H1 (cell line): ENCODE measurements at regions not wholly inside any gene's neighbourhood (a gene's known extent, or its start where the extent isn't known, plus 50 kb on each side); places are given as distances from the start of the nearest gene placed in this dataset.

Source experiments
- CTCF ChIA-PET: fragments of 300-600 bp; sonication (Branson Sonifier 250); formaldehyde crosslinking; loops from one replicate; lab custom pipeline; 2021; ENCODE audit not compliant: partially characterized antibody; lab: Charles Lee
- POLR2A ChIA-PET: fragments of 300-600 bp; sonication (Branson Sonifier 250); formaldehyde crosslinking; loops from one replicate; lab custom pipeline; 2021; ENCODE audit warnings: inconsistent platforms; ENCODE audit not compliant: partially characterized antibody; lab: Charles Lee
- DNase-seq, 2 experiments: peaks; one replicate each; pipeline versions ENCODE4 v3.0.0 to v3.0.0-alpha.2; 2010 to 2022; ENCODE audit warnings: low spot score in 2 of 2, low read depth in 1 of 2, mixed read lengths in 1 of 2
- FAIRE-seq: peaks from 2 replicates; lab custom pipeline; 2011; peaks lifted over from hg19 to GRCh38; lab: Jason Lieb, UNC
- H2AFZ ChIP-seq: 2 replicates; pipeline ENCODE4 v1.8.1; 2012; ENCODE audit warnings: low read length, inconsistent platforms
- H2AK5ac ChIP-seq: 2 replicates; pipeline ENCODE4 v1.6.1; 2013; ENCODE audit warnings: low read depth, low read length
- H2BK120ac ChIP-seq: replicated peaks from 2 replicates; pipeline ENCODE3; 2013; ENCODE audit warnings: low read depth, low read length, inconsistent platforms
- H2BK12ac ChIP-seq: 2 replicates; pipeline ENCODE4 v1.6.1; 2013; ENCODE audit warnings: low read depth, low read length
- H2BK15ac ChIP-seq: 2 replicates; pipeline ENCODE4 v1.6.1; 2013; ENCODE audit warnings: low read length
- H2BK20ac ChIP-seq: 2 replicates; pipeline ENCODE4 v1.6.1; 2013; ENCODE audit warnings: low read length
- H2BK5ac ChIP-seq: 2 replicates; pipeline ENCODE4 v1.6.1; 2013; ENCODE audit warnings: low read depth, low read length
- H3K14ac ChIP-seq: 2 replicates; pipeline ENCODE4 v1.6.1; 2013; ENCODE audit warnings: inconsistent platforms; ENCODE audit not compliant: insufficient read length
- H3K18ac ChIP-seq: 2 replicates; pipeline ENCODE4 v1.6.1; 2013; ENCODE audit warnings: low read length; ENCODE audit errors: extremely low read depth
- H3K23ac ChIP-seq: 2 replicates; pipeline ENCODE4 v1.6.1; 2013; ENCODE audit warnings: inconsistent platforms; ENCODE audit not compliant: insufficient read length
- H3K23me2 ChIP-seq: 2 replicates; pipeline ENCODE4 v1.6.1; 2013; ENCODE audit warnings: low read depth, low read length
- H3K27ac ChIP-seq: 2 replicates; pipeline ENCODE4 v1.6.1; 2011; ENCODE audit warnings: low read depth, low read length, inconsistent platforms
- H3K27me3 ChIP-seq, 4 experiments: replicated peaks in 1 of 4; 1 replicate in 1 of 4; 2 replicates in 3 of 4; pipeline versions ENCODE4 v1.6.1 to v1.8.1; 2011 to 2013; ENCODE audit warnings: low read length in 3 of 4, mild to moderate bottlenecking in 3 of 4, inconsistent platforms in 2 of 4, mixed read lengths in 2 of 4, moderate library complexity in 1 of 4; ENCODE audit not compliant: control insufficient read depth in 3 of 4, insufficient read depth in 3 of 4; ENCODE audit errors: extremely low read depth in 1 of 4
- H3K36me3 ChIP-seq, 4 experiments: 2 replicates each; pipeline versions ENCODE4 v1.6.1 to v1.8.1; 2011 to 2013; ENCODE audit warnings: mild to moderate bottlenecking in 4 of 4, low read length in 3 of 4, moderate library complexity in 2 of 4, control low read depth in 1 of 4, inconsistent platforms in 1 of 4; ENCODE audit not compliant: insufficient read depth in 4 of 4, control insufficient read depth in 2 of 4
- H3K4ac ChIP-seq: replicated peaks from 2 replicates; pipeline ENCODE3; 2013; ENCODE audit warnings: low read length, low read depth, mixed read lengths, inconsistent platforms; ENCODE audit not compliant: insufficient read length
- H3K4me1 ChIP-seq, 4 experiments: replicated peaks in 1 of 4; 1 replicate in 1 of 4; 2 replicates in 3 of 4; pipeline versions ENCODE4 v1.6.1 to v1.8.1; 2011 to 2013; ENCODE audit warnings: low read length in 3 of 4, inconsistent platforms in 2 of 4, mixed read lengths in 1 of 4; ENCODE audit not compliant: insufficient read depth in 4 of 4, control insufficient read depth in 3 of 4
- H3K4me2 ChIP-seq, 2 experiments: 2 replicates each; pipeline versions ENCODE4 v1.6.1 to v1.8.1; 2011 to 2013; ENCODE audit warnings: low read depth in 2 of 2, low read length in 2 of 2, control low read depth in 1 of 2, inconsistent platforms in 1 of 2, mild to moderate bottlenecking in 1 of 2; ENCODE audit not compliant: insufficient read depth in 1 of 2
- H3K4me3 ChIP-seq, 4 experiments: fragments of 200-600, 300-600 bp in 1 of 4; sonication (generic), shearing (Covaris generic), sonication (Bioruptor Twin) in 1 of 4; 2 replicates each; pipeline versions ENCODE4 v1.5.1 to v1.8.1; 2011 to 2016; ENCODE audit warnings: low read length in 4 of 4, low read depth in 3 of 4, control low read depth in 2 of 4, inconsistent platforms in 2 of 4, mild to moderate bottlenecking in 2 of 4, mixed read lengths in 1 of 4, moderate library complexity in 1 of 4; ENCODE audit not compliant: insufficient read depth in 2 of 4; ENCODE audit errors: extremely low read depth in 1 of 4
- H3K56ac ChIP-seq: replicated peaks from 2 replicates; pipeline ENCODE3; 2013; ENCODE audit warnings: low read depth, mild to moderate bottlenecking, mixed read lengths, low read length, inconsistent platforms; ENCODE audit not compliant: insufficient read length
- H3K79me1 ChIP-seq: 2 replicates; pipeline ENCODE4 v1.6.1; 2013; ENCODE audit warnings: low read depth, low read length, control low read depth
- H3K79me2 ChIP-seq, 2 experiments: 2 replicates each; pipeline versions ENCODE4 v1.6.1 to v1.8.1; 2012 to 2013; ENCODE audit warnings: low read length in 2 of 2, mild to moderate bottlenecking in 2 of 2, inconsistent platforms in 1 of 2; ENCODE audit not compliant: insufficient read depth in 2 of 2, control insufficient read depth in 1 of 2
- H3K9ac ChIP-seq, 4 experiments: replicated peaks in 1 of 4; 1 replicate in 1 of 4; 2 replicates in 3 of 4; pipeline versions ENCODE4 v1.6.1 to v1.8.1; 2011 to 2013; ENCODE audit warnings: low read depth in 3 of 4, low read length in 3 of 4, control low read depth in 2 of 4, mild to moderate bottlenecking in 2 of 4, moderate library complexity in 2 of 4, inconsistent platforms in 1 of 4; ENCODE audit errors: extremely low read depth in 1 of 4
- H3K9me3 ChIP-seq, 2 experiments: 2 replicates each; pipeline versions ENCODE4 v1.6.1 to v1.8.1; 2012 to 2013; ENCODE audit warnings: mild to moderate bottlenecking in 2 of 2, moderate library complexity in 2 of 2, control low read depth in 1 of 2, inconsistent platforms in 1 of 2, low read depth in 1 of 2, low read length in 1 of 2, mixed read lengths in 1 of 2; ENCODE audit not compliant: insufficient read depth in 2 of 2
- H4K20me1 ChIP-seq, 2 experiments: replicated peaks in 1 of 2; 2 replicates each; pipeline versions ENCODE3 to v1.8.1; 2011 to 2013; ENCODE audit warnings: inconsistent platforms in 2 of 2, low read length in 2 of 2, mild to moderate bottlenecking in 1 of 2; ENCODE audit not compliant: insufficient read depth in 2 of 2, control insufficient read depth in 1 of 2
- H4K5ac ChIP-seq: 2 replicates; pipeline ENCODE4 v1.6.1; 2013; ENCODE audit warnings: low read length, low read depth, mixed read lengths, inconsistent platforms; ENCODE audit not compliant: insufficient read length
- H4K8ac ChIP-seq: 2 replicates; pipeline ENCODE4 v1.8.0; 2013; ENCODE audit warnings: mild to moderate bottlenecking, moderate library complexity, low read length, inconsistent platforms; ENCODE audit not compliant: insufficient read depth; ENCODE audit errors: extremely low read depth
- H4K91ac ChIP-seq: replicated peaks from 2 replicates; pipeline ENCODE3; 2013; ENCODE audit warnings: low read length, mixed read lengths, inconsistent platforms; ENCODE audit not compliant: insufficient read length
- CBX8 ChIP-seq: fragments of 300-800, 300-1000 bp; sonication (generic); IDR thresholded peaks from 2 replicates; pipeline ENCODE4 v1.7.1; 2016; ENCODE audit warnings: low read depth, low read length, borderline replicate concordance
- CEBPB ChIP-seq: IDR thresholded peaks from 2 replicates; pipeline ENCODE4 v1.6.1; 2012; ENCODE audit warnings: low read depth, low read length
- JUN ChIP-seq: IDR thresholded peaks from 2 replicates; pipeline ENCODE4 v1.6.1; 2011; ENCODE audit warnings: low read depth, mild to moderate bottlenecking, improper control_type of control experiment, low read length
- KDM1A ChIP-seq: fragments of 200-600, 300-600 bp; sonication (generic); IDR thresholded peaks from 2 replicates; pipeline ENCODE4 v1.7.1; 2016; ENCODE audit warnings: mild to moderate bottlenecking, low read length, borderline replicate concordance
- KDM4A ChIP-seq: IDR thresholded peaks from one replicate; pipeline ENCODE4 v1.7.1; 2012; ENCODE audit warnings: low read depth, mild to moderate bottlenecking, moderate library complexity, low read length, inconsistent platforms; ENCODE audit not compliant: severe bottlenecking
- KDM5A ChIP-seq: fragments of 200-600 bp; IDR thresholded peaks from 2 replicates; pipeline ENCODE4 v1.7.1; 2012; ENCODE audit warnings: mild to moderate bottlenecking, low read length, inconsistent platforms, mixed read lengths
- POU5F1 ChIP-seq: IDR thresholded peaks from 2 replicates; pipeline ENCODE4 v1.6.1; 2011; ENCODE audit warnings: low read depth, mild to moderate bottlenecking, low read length, moderate library complexity
- RXRA ChIP-seq: IDR thresholded peaks from 2 replicates; pipeline ENCODE4 v1.6.1; 2011; ENCODE audit warnings: low read depth, mild to moderate bottlenecking, low read length, moderate library complexity; ENCODE audit not compliant: insufficient read depth
- SP4 ChIP-seq: IDR thresholded peaks from 2 replicates; pipeline ENCODE4 v1.6.1; 2012; ENCODE audit warnings: low read length, inconsistent platforms
- SRF ChIP-seq: IDR thresholded peaks from 2 replicates; pipeline ENCODE4 v1.6.1; 2011; ENCODE audit warnings: mild to moderate bottlenecking, low read depth, low read length, moderate library complexity
- SUZ12 ChIP-seq: fragments of 200-600 bp; sonication (generic); IDR thresholded peaks from 2 replicates; pipeline ENCODE4 v1.6.1; 2012; ENCODE audit warnings: mild to moderate bottlenecking, inconsistent platforms, low read length, moderate library complexity, mixed read lengths
- TCF12 ChIP-seq: IDR thresholded peaks from 2 replicates; pipeline ENCODE4 v1.6.1; 2011; ENCODE audit warnings: low read depth, mild to moderate bottlenecking, low read length
- WGBS, 2 experiments: shearing (Covaris generic) in 1 of 2; methylation state at CpG; one replicate each; pipeline versions ENCODE4 v1.1.6 to v1.1.7; 2013 to 2015; ENCODE audit warnings: low lambda C conversion rate in 2 of 2, mixed read lengths in 2 of 2, inconsistent platforms in 1 of 2, low coverage in 1 of 2, missing lambda C conversion rate in 1 of 2; ENCODE audit not compliant: insufficient replicate concordance in 2 of 2, insufficient coverage in 1 of 2, insufficient read length in 1 of 2; ENCODE audit errors: extremely low coverage in 1 of 2, missing lambda C conversion rate in 1 of 2; 5-methylcytosine and 5-hydroxymethylcytosine counted together

GRCh38 chr1:215287362-215287761, 204.8 kb downstream of the KCNK2 start:
- Histone ChIP-seq H3K27ac (no peak overlapping the region), H3K56ac (no peak overlapping the region), H3K18ac (no peak overlapping the region), H3K79me2 (no peaks in the 10 kb centered on the region), H3K4me3 (no peak overlapping the region), H2AFZ (no peak overlapping the region), H3K4me2 (no peak overlapping the region), H4K20me1 (no peaks in the 10 kb centered on the region), H3K36me3 (no peaks in the 10 kb centered on the region), H3K9me3 (no peaks in the 10 kb centered on the region), H3K4me1 (no peaks in the 10 kb centered on the region), H2BK120ac (no peak overlapping the region), H3K14ac (no peak overlapping the region), H2BK15ac (no peak overlapping the region), H2AK5ac (no peak overlapping the region), H3K23me2 (no peaks in the 10 kb centered on the region), H3K27me3 (no peaks in the 10 kb centered on the region), H4K8ac (no peak overlapping the region), H2BK20ac (no peak overlapping the region), H4K91ac (no peak overlapping the region), H2BK12ac (no peak overlapping the region), H3K9ac (no peak overlapping the region), H2BK5ac (no peak overlapping the region), H3K79me1 (no peaks in the 10 kb centered on the region), H3K23ac (no peak overlapping the region), H3K4ac (no peak overlapping the region), H4K5ac (no peak overlapping the region)
- ChIA-PET POLR2A (interaction anchor here (0.7 kb wide), 1 partner anchor 20 kb away, joined by 3 read pairs; no protein-coding TSS in a partner anchor), CTCF (no interaction called here)
- no peak for DNase-seq
- no peak for FAIRE-seq
- TF ChIP-seq CEBPB (no peak), KDM1A (no peak), TCF12 (no peak), CBX8 (no peak), SP4 (no peak), SUZ12 (no peak), POU5F1 (no peak), SRF (no peak), JUN (no peak), KDM4A (no peak), RXRA (no peak), KDM5A (no peak)
- WGBS, 2 experiments = 77% methylated on average over 2 of the region's 2 CpGs; no CpG with 5 or more reads in 1 of the 2 experiments
